NCI-H2107 treated with DMSO at 0.1 percent for 48 hours (cell line): ENCODE measurements at regions not wholly inside any gene's neighbourhood (a gene's known extent, or its start where the extent isn't known, plus 50 kb on each side); places are given as distances from the start of the nearest gene placed in this dataset.
A peak's percentile ranks its signal among the peaks of the same experiment; 100 is the strongest.
"Not testable (repeated sequence)": the region's sequence is repeated elsewhere in the genome, so short reads cannot be mapped to it uniquely, and the experiment has no call there.

Experiments used
- DNase-seq: peaks from one replicate; lab custom pipeline; 2025; ENCODE audit not compliant: unreplicated experiment; lab: John Stamatoyannopoulos, UW

- DNase-seq: no peak
Measured at GRCh38 chr10:22875581-22875980, 52.3 kb upstream of the ARMC3 start.

- DNase-seq: peak; percentile 86
Measured at GRCh38 chr10:22874189-22874854, 53.5 kb upstream of the ARMC3 start.

- DNase-seq: no peak
Measured at GRCh38 chr10:22856444-22857074, 71.3 kb upstream of the ARMC3 start.

- no peak for DNase-seq
Measured at GRCh38 chr10:22854935-22855421, 72.9 kb upstream of the ARMC3 start.

GRCh38 chr10:22853906-22854447 lies 73.9 kb upstream of the ARMC3 start:
- DNase-seq: no peak

GRCh38 chr10:22852712-22853353 lies 75.0 kb upstream of the ARMC3 start:
- no peak for DNase-seq

- no peak for DNase-seq
Measured at GRCh38 chr10:22851865-22852239, 76.0 kb upstream of the ARMC3 start.

GRCh38 chr10:22850541-22850940 lies 77.3 kb upstream of the ARMC3 start:
- DNase-seq: no peak

GRCh38 chr10:22849077-22849805 lies 78.6 kb upstream of the ARMC3 start:
- peak; percentile 7 for DNase-seq

GRCh38 chr10:22848509-22848908 lies 79.3 kb upstream of the ARMC3 start:
- no peak for DNase-seq

GRCh38 chr10:22846294-22846693 lies 81.6 kb upstream of the ARMC3 start:
- no peak for DNase-seq

GRCh38 chr10:22839639-22840038 lies 88.2 kb upstream of the ARMC3 start:
- no peak for DNase-seq

- no peak for DNase-seq
Measured at GRCh38 chr10:22837771-22838170, 90.1 kb upstream of the ARMC3 start.

GRCh38 chr10:22837351-22837750 lies 90.5 kb upstream of the ARMC3 start:
- no peak for DNase-seq

- DNase-seq: no peak
Measured at GRCh38 chr10:22834471-22834870, 93.4 kb upstream of the ARMC3 start.

- no peak for DNase-seq
Measured at GRCh38 chr10:22833781-22834180, 94.1 kb upstream of the ARMC3 start.

GRCh38 chr10:22833353-22833752 lies 94.5 kb upstream of the ARMC3 start:
- DNase-seq: no peak

GRCh38 chr10:22832851-22833250 lies 95.0 kb upstream of the ARMC3 start:
- no peak for DNase-seq

GRCh38 chr10:22832066-22832602 lies 95.7 kb upstream of the ARMC3 start:
- DNase-seq: no peak

GRCh38 chr10:22831586-22831985 lies 96.3 kb upstream of the ARMC3 start:
- no peak for DNase-seq

GRCh38 chr10:22828712-22829111 lies 99.1 kb upstream of the ARMC3 start:
- not testable (repeated sequence) for DNase-seq
